ENCODE measurements at regions not wholly inside any gene's neighbourhood (a gene's known extent, or its start where the extent isn't known, plus 50 kb on each side); places are given as distances from the start of the nearest gene placed in this dataset.

GRCh38 chr12:43099691-43100163, 452.3 kb downstream of the ADAMTS20 start:
- FAIRE-seq (no peak), DNase-seq (ENCODE audit: low spot score) (no peak)

DNA sequence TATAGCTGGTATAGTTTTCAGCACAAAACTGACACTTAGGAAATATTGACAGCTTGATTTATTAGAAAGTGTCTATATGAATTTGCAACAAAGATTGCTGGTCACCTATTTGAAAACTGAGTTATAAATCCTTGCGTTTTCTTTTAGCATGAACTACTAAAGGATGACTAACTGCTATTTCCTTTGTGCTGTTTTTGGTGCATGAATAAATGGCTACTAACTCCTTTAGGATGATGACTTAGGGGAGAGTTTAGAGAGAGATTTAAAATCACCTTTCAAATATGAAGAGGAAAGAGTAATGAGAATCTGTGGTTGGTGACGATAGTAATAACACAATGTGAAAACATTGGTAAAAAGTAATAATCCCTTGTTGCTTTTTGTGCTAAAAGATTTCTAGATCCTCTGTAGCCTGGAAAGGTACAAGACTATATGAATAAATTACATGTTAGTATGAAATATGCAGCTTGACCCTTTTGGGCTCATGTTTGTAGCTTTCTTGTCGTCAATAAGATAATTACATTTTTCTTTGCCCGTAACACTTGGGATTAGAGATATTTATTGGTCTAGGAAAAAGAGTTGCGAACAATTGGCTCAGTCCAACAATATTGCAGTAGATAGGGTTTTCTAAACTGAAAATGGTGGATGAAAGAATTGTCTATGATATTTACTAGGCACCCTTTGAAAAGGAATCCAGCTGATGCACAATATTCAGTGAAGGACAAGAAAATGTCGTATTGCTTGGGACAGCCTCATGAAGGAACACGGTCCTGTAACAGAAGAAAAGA, 453.0 kb downstream of the ADAMTS20 start:
- no peak for DNase-seq (ENCODE audit: low spot score)

DNA sequence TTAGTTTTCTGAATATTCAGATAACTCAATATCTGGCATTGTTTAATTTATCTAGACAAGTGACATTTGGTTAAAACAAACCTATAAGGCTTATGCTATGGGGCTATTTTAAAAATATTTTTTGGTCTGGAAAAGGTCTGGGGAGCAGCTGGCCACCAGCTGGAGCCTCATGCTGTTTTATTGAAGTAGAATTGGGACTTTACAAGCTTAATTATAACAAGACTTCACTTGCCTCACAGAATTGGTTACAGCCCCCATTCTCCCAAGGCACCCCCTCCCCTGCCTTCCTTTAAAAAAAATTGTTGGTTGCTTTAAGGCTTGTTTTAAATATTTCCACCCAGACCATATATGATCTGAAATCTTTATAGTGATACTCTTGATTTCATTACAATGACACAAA, 453.9 kb downstream of the ADAMTS20 start:
- FAIRE-seq, result no peak
- DNase-seq (ENCODE audit: low spot score), result no peak

More for the DNA sequence above, 453.0 kb downstream of the ADAMTS20 start:
- FAIRE-seq, result no peak

- DNase-seq (ENCODE audit: low spot score) (no peak), FAIRE-seq (no peak)
Observed at GRCh38 chr12:43097471-43097870, 454.5 kb downstream of the ADAMTS20 start.

GRCh38 chr12:43095669-43096280, 456.2 kb downstream of the ADAMTS20 start:
- DNase-seq (ENCODE audit: low spot score), result no peak
- no peak for FAIRE-seq

- DNase-seq (ENCODE audit: low spot score) (no peak), FAIRE-seq (no peak)
Observed at GRCh38 chr12:43094886-43095575, 457.0 kb downstream of the ADAMTS20 start.

GRCh38 chr12:43090981-43091380, 461.0 kb downstream of the ADAMTS20 start:
- DNase-seq (ENCODE audit: low spot score) (no peak), FAIRE-seq (no peak)

DNA sequence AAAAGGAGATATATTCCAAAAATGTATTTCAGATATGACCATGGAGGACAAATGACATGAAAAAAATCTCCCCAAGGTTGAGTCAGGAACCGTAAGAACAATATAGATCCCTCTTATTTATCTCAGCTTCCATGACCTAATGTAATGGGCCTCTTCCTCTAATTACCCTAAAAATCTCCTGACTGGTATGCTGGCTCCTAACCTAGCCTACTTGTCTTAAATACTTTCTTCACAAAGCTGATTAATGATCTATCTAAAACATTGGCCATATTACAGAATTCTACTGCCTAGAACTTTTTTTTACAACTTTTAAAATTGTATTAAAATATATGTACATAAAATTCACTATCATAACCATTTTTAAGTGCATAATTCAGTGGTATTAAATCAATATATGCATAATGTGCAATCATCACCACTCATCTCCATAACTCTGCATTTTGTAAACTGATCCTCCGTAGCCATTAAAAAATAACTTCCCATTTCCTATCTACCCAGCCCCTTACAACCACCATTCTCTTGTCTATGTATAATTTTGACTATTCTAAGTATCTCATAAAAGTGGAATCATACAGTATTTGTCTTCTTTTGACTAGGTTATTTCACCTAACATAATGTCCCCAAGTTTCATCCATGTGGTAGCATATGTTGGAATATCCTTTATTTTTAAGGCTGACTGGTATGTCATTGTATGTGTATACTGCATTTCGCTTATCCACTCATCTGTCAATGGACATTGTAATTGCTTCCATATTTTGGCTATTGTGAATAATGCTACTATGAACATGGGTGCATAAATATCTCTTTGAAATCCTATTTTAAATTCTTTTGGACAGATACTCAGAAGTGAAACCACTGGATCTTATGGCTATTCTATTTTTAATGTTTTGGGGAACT, 464.6 kb downstream of the ADAMTS20 start:
- DNase-seq (ENCODE audit: low spot score), result no peak
- no peak for FAIRE-seq

DNA sequence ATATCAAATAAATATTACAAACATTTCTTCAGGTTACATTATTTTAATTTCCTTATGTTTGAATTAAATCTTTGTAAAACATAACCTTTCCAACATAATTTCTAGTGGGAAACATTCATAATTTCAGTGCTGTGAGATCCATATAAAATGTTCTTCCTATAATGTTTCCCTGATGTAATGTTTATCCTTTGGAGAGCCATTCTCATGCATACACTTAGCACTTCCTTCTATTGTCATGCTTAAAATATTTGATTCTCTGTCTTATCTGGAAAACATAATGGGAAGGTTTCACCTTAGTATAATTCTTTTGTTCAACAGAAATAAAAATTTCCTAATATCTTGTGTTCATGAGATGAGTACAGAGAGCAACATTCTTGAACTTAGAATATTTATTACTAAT, 472.5 kb downstream of the ADAMTS20 start:
- DNase-seq (ENCODE audit: low spot score), result no peak
- no peak for FAIRE-seq

DNA sequence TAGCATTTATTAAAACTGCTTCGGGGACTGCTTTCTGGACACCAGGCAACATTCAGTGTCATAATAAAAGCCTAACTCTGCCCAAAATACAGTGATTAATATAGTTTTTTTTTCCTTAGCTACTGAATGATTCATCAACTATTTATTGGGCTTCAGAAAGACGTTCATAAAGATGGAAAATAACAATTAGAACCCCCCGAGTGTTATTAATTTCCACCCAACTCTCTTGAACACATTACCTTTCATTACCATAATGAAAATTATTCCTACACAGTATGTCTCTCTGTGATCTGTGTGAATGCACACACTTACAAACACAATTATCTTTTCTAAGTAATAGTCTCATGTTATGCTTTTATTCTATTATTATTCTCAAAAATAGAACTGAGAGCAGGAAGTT, 473.0 kb downstream of the ADAMTS20 start:
- FAIRE-seq, result no peak
- no peak for DNase-seq (ENCODE audit: low spot score)

DNA sequence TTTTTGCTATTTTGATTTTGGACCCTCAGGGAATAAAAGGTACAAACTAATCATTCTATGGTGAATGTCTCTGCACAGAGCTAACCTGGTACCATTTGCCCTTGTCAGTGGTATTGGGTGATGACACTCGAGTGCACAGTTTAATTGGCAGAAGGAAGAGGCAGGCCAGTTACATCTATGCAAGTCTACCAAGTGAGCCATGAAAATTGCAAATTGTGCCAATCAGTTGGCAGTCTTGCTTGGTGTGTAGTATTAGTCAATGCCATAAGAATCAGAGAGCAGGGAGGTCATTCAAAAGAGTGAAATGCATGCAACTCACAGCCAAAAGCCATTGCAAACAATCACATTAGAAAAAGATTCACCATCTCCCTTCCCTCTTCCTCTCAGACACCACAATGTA, 479.6 kb downstream of the ADAMTS20 start:
- no peak for DNase-seq (ENCODE audit: low spot score)
- FAIRE-seq, result no peak

GRCh38 chr12:43069768-43070221, 480.2 kb upstream of the PRICKLE1 start:
- no peak for FAIRE-seq
- DNase-seq (ENCODE audit: low spot score), result no peak

GRCh38 chr12:43066471-43066870, 476.9 kb upstream of the PRICKLE1 start:
- no peak for FAIRE-seq
- DNase-seq (ENCODE audit: low spot score), result no peak

- FAIRE-seq (no peak), DNase-seq (ENCODE audit: low spot score) (no peak)
Observed at GRCh38 chr12:43063650-43064049, 474.1 kb upstream of the PRICKLE1 start.

DNA sequence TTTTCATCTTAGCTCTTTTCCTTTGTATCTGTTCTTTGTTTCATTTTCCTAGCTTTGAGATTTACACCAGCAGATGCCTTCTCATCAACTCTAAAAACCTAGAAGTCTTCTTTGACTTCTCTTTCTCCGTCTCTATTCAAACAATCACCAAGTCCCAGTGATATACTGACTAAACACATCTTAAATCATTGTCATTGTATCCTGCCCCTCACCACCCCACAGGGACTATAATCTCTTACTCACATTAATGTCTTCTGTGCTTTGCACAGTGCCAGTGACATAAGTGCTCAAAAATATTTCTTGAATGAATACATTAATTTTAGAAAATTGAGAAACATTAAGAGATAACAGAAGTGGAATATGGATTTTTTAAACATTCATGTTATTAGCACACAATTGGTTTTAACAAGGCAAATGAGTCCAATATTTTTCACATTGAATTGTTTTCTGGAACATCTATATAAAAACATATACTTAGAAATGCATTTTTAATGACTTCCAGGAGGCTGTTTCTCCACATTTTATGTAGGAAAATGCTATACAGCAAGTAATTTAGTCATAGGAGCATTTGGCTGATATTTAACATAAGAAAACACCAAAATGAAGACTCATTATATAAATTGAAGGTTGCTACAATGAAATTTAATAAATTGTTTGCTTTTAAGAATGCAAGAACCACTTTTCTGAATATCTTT, 472.8 kb upstream of the PRICKLE1 start:
- FAIRE-seq (no peak), DNase-seq (ENCODE audit: low spot score) (no peak)

DNA sequence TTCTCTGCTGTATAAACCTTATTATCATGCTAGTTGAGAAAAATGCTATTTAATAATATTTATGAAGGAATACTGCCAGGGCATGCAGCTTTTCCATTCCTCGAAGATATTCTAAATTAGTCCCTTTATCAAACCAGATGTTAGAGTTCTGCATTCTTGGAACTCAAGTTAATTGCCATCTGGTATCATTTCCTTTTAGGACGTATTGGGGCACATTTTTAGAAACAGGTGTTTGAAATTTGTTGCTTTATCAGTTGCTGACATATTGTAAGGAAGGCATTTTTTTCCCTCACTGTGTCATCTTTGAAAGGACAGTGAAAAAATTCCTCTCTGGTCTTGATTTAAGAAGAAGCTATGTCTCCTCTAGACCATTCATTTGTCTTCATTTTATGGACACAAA, 471.2 kb upstream of the PRICKLE1 start:
- FAIRE-seq (no peak), DNase-seq (ENCODE audit: low spot score) (no peak)

- FAIRE-seq (no peak), DNase-seq (ENCODE audit: low spot score) (no peak)
Observed at GRCh38 chr12:43058616-43059015, 469.1 kb upstream of the PRICKLE1 start.

DNA sequence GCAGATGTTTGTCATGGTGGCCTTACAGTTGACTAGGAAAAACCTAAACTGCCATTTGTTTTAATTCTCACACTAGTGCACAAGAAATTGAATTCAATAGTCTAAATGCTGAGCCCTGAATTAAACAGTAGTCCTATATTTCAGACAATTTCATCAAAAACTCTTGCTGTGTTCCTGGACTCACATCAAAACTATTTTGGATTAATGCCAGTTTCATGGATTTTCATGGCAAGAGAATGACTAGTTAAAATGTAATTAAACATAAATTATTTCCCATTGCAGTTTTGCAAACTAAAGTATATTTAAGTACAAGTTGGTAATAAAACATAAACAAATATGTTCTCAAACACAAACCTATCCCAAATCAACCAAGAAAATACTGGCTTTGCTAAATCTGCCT, 468.0 kb upstream of the PRICKLE1 start:
- FAIRE-seq, result peak; percentile 8

GRCh38 chr12:43054085-43054484, 464.5 kb upstream of the PRICKLE1 start:
- FAIRE-seq (no peak), DNase-seq (ENCODE audit: low spot score) (no peak)

More for the DNA sequence above, 468.0 kb upstream of the PRICKLE1 start:
- DNase-seq (ENCODE audit: low spot score), result no peak

DNA sequence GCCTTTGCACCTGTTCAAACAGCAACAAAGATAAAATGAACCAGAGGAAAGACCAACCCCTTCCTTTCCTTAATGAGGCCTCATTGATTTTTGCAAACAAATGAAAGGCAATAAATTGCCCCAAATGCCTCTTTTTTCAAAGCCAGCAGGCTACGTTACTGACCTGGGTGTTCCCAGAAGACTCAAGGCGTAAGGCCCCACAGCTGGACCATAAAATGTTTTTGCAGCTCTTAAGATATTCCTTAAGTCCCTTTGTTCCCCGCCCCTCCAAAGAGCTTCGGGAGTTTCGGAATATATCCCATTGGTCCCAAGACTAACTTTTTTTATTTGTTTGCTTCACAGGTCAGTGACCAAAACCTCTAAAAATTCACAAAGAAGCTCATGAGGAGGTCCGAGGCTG, 462.9 kb upstream of the PRICKLE1 start:
- DNase-seq (ENCODE audit: low spot score) (no peak), FAIRE-seq (no peak)

GRCh38 chr12:43044241-43044640, 454.7 kb upstream of the PRICKLE1 start:
- FAIRE-seq, result no peak
- no peak for DNase-seq (ENCODE audit: low spot score)

Data from RCC 7860 (cell line).